GM19324 (cell line): ENCODE measurements at regions not wholly inside any gene's neighbourhood (a gene's known extent, or its start where the extent isn't known, plus 50 kb on each side); places are given as distances from the start of the nearest gene placed in this dataset.
A peak's percentile ranks its signal among the peaks of the same experiment; 100 is the strongest.

Experiments
- ATAC-seq: cut with Tn5 transposase; IDR thresholded peaks from one replicate; pipeline ENCODE4 v1.9.1; 2021; ENCODE audit warnings: mild to moderate bottlenecking, moderate library complexity; ENCODE audit not compliant: unreplicated experiment, low FRiP score

GRCh38 chr18:47603158-47603557 lies 327.3 kb downstream of the SMAD2 start:
- ATAC-seq = no peak

- ATAC-seq = no peak
These were observed 328.1 kb downstream of the SMAD2 start for GRCh38 chr18:47602273-47602897.

- no peak for ATAC-seq
These were observed 328.7 kb downstream of the SMAD2 start for GRCh38 chr18:47601581-47602272.

GRCh38 chr18:47595831-47596501 lies 334.5 kb downstream of the SMAD2 start:
- ATAC-seq = no peak

GRCh38 chr18:47594621-47595086 lies 335.8 kb downstream of the SMAD2 start:
- ATAC-seq = no peak

- no peak for ATAC-seq
These were observed 336.6 kb downstream of the SMAD2 start for GRCh38 chr18:47593744-47594472.

- no peak for ATAC-seq
These were observed 339.0 kb downstream of the SMAD2 start for GRCh38 chr18:47591429-47591828.

- no peak for ATAC-seq
These were observed 336.1 kb upstream of the SKOR2 start for GRCh38 chr18:47587587-47587986.

- ATAC-seq = no peak
These were observed 335.1 kb upstream of the SKOR2 start for GRCh38 chr18:47586418-47587070.

- no peak for ATAC-seq
These were observed 334.5 kb upstream of the SKOR2 start for GRCh38 chr18:47585914-47586313.

- no peak for ATAC-seq
These were observed 333.7 kb upstream of the SKOR2 start for GRCh38 chr18:47585136-47585535.

GRCh38 chr18:47582093-47582492 lies 330.6 kb upstream of the SKOR2 start:
- ATAC-seq = no peak

- ATAC-seq = no peak
These were observed 326.1 kb upstream of the SKOR2 start for GRCh38 chr18:47577520-47577919.

- ATAC-seq = no peak
These were observed 323.5 kb upstream of the SKOR2 start for GRCh38 chr18:47574966-47575365.

- ATAC-seq = no peak
These were observed 320.5 kb upstream of the SKOR2 start for GRCh38 chr18:47571957-47572356.

- no peak for ATAC-seq
These were observed 315.3 kb upstream of the SKOR2 start for GRCh38 chr18:47566809-47567208.

- no peak for ATAC-seq
These were observed 309.6 kb upstream of the SKOR2 start for GRCh38 chr18:47560723-47561715.

- ATAC-seq = peak; percentile 70
These were observed 306.8 kb upstream of the SKOR2 start for GRCh38 chr18:47558110-47558750.

- no peak for ATAC-seq
These were observed 305.7 kb upstream of the SKOR2 start for GRCh38 chr18:47557160-47557559.
